Stimulated activated CD4-positive, alpha-beta T cell treated with anti-CD3 and anti-CD28 coated beads, Interleukin-4, amount 100 ng/mL, for 4 hours (primary cell): ENCODE measurements at regions not wholly inside any gene's neighbourhood (a gene's known extent, or its start where the extent isn't known, plus 50 kb on each side); places are given as distances from the start of the nearest gene placed in this dataset.

Experiments
- DNase-seq, 2 experiments: peaks; one replicate each; pipeline ENCODE4 v3.0.0-alpha.2; 2020

DNA sequence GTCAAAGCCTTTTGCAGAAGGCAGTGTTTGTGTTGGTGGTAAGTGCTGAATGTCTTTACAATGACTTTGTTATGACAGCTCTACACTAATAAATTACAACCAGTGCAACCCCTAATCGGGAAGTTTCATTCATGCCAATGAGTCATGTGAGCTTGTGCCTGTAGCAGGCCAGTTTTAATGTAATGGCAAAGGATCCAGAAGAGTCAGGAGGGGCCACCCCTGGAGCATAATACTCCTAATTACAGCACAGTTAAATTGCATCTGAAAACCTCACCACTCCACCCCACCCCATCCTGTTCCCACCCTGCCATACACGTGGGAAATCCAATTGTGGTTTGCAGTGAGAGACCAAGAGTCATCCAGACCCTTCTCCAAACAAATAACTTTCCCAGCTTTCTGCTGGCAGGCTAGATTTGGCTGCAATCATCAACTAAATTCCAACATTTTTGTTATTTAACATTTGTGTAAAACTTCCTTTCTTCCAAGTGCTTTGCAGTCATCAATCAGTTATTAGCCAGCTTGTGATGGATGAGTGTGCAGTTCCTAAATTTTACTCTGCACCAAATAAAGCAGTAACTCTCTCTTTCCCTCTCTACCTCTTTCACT is 277.3 kb upstream of the FAT3 start:
- DNase-seq: no peak

- no peak for DNase-seq
Measured at GRCh38 chr11:91946397-91946951, 278.1 kb upstream of the FAT3 start.

- no peak for DNase-seq
Measured at GRCh38 chr11:91935120-91935519, 289.5 kb upstream of the FAT3 start.

DNA sequence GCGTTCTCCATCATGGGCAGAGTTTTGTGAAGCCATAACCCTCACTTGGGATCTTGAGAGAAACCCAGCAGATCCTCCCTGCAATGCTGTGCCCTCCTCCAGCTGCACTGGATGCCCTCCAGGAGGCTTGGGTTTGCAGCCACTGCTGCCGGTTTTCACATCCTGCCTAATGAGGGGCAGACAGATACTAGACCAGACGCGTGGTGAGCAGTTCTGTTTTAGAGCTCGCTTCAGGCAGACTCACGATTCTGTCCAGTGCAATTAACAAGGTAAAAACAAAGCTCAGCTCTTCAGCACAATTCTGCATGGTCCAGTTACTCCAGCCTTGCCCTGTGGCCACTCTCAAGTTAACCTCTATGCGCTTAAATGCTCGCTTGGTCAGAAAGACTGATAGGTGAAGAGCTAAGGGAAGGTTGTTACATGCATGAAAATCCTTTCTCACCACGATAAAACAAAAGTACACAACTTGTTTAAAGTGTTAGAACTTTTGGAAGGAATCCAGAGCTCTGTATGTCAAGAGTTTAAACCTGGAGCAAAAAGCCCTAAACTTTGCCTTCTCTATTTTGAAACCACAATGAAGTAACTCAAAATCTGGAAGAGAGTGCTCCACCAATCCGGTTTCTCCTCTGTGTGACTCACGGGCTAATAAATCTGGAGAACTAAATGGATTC is 292.3 kb upstream of the FAT3 start:
- DNase-seq: no peak

- no peak for DNase-seq
Measured at GRCh38 chr11:91927448-91927847, 297.2 kb upstream of the FAT3 start.

DNA sequence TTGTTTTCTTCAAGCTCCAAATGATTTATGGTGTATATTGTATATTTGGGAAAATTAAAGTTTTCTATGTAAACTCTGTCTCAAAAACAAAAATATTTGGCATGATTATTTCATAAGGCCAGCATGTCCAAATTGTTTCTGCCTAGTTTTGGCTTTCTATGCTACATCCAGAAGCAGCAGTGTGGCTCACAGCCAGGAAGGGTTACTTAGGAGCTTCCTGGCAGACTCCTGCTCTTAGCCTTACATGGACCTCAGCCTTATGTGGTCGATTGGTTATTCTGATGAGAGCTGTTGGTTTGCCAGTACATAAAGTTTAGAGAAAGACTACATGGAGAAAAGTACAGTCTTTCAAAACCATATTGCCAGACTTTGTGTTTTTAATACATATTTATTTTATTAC is 297.7 kb upstream of the FAT3 start:
- no peak for DNase-seq

GRCh38 chr11:91922846-91923245 is 301.8 kb upstream of the FAT3 start:
- no peak for DNase-seq

DNA sequence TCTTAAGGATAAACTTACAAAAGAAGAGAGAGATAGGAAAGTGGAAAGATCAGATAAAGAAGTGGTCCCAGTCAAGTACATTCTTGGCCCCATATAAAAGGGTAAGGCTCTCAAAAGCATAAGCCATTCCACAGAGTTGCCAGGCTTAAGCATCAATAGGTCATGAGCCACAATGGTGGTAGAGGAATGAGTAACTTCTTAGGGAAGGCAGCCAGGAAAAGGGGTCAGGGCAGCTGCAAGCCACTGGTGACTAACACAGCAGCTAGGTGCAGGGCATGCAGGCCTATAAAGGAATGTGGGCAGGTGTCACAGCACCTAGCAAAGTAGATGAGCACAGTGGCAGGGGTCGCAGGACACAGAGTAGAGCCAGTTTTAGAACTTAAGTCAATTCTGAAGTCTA is 302.6 kb upstream of the FAT3 start:
- no peak for DNase-seq

GRCh38 chr11:91913407-91913806 is 311.2 kb upstream of the FAT3 start:
- no peak for DNase-seq

- no peak for DNase-seq
Measured at GRCh38 chr11:91912322-91912721, 312.3 kb upstream of the FAT3 start.

- DNase-seq: no peak
Measured at GRCh38 chr11:91906871-91907624, 317.6 kb upstream of the FAT3 start.

GRCh38 chr11:91904792-91905785 is 319.5 kb upstream of the FAT3 start:
- DNase-seq: no peak

DNA sequence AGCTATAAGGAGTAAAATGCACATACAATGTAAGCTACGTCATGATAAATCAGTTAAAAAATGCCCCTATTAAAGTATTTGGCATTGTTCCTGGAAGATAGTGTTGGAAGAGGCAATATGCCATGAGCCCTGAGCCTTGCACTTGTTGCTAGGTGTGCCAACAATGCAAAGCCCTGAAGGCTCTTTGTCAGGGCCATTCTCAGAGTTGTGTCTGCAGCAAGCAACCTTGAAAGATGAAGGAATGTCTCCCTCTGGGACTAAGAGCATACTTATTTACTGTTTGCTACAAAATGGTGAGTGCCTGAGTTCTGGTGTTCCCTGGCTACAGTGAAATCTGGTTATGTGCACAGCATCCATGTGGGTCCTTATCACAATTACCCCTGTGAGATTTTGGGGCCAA is 322.3 kb upstream of the FAT3 start:
- no peak for DNase-seq

DNA sequence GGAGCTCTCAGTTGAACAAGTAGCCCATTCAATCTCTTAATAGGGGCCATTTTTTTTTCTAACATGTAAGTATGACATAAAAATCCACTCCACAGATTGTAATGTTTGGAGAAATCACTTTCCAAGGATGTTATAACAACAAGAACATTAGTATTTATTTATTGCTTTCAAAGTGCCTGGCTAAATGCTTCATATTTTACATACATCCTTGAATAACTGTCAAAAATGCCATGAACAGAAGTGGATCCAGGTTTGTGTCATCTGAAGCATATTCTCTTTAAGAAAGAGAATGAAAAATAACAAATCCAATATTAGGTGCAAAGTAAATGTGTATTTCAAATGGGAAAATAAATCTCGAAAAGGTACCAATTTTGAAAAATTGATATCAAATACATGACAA is 344.0 kb upstream of the FAT3 start:
- no peak for DNase-seq

- no peak for DNase-seq
Measured at GRCh38 chr11:91876746-91877145, 347.9 kb upstream of the FAT3 start.

GRCh38 chr11:91872243-91872642 is 352.4 kb upstream of the FAT3 start:
- no peak for DNase-seq

DNA sequence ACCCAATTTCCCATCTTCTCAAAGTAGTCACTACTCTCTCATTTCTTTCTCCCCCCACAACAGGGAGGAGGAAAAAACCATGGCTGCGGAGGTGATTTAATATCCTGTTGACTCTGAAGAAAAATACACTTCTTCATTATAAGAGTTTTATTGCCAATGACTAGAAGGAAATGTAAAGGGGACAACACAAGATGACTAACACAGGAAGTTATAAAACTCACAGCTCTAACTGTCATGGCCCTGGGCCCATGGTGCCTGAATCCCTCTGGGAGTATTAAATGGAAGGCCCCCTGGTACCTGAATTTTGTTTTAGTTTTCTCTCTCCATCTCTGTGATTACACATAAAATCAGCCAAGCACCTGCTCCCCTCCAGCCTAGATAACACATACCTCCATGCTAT is 352.8 kb upstream of the FAT3 start:
- no peak for DNase-seq

DNA sequence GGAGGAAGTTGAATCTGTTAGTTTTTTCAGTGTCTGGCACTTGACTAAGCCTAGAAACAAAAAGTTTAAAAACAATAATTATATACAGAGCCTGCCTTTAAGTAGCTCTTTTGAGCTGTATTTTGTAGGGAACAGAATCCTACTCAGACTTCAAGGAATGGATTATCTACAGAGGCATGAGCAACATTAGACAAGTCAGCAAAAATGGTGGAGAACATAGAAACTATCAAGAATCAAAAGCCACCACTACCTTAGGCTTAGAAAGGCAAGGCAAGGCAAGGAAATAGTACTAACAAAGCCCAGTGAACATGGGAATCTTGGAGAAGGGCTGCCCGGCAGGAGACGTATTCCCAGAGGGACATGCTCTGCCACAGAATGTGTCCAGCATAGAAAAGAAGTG is 353.6 kb upstream of the FAT3 start:
- DNase-seq: no peak

GRCh38 chr11:91869686-91870085 is 354.9 kb upstream of the FAT3 start:
- DNase-seq: no peak

DNA sequence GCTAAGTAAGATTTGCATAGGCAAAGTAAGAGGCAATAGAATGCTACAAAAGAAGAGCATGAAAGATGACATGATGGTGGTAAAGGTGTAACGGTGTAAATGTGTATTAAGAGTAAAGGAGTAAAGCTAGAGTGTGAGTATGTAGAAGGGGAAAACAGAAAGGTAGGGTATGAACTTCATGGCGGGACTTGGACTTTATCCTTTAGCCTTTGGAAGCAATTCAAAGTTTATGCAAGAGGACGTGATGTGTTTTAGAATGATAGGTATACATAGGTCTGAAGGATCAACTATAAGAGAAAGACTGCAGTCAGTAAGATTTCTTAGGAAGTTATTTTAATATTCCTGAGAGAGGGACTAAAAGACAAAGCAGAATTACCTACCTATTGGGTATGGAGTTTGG is 358.0 kb upstream of the FAT3 start:
- no peak for DNase-seq

DNA sequence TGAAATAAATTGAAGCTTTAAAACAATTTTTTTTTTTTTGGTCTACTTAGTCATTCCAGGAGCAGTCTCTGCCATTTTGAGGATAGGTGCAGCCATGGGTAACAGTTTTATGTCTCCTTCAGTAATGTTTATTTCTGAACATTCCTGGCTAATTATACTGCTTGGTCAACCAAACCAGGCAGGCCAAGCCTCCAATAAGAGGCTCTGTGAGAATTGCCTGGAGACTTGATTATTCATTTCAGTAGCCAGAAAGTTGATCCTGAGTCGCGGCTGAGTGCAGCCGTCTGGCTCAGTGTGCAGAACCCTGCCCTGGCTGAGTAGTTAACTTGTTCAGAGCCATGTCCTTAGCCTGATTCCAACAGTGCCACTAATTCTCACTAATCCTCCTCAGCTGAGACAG is 364.0 kb upstream of the FAT3 start:
- no peak for DNase-seq

DNA sequence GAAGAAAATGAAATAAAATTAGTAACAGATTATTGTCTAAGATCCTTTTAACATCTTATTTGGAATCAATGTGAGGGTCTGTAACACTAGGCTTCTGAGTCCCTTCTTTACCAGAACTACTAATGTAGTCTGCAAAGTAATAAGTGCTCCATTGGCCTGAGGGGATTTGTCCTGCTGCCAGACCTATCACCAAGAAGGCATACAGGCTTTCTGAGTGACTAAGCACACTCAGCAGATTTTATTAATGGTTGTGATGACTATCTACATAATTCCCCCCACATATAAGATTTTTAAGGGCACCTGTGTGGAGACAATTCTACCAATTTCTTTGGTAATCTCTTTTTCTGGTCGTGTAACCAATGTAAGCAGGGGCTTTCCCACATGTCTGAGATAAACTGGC is 365.0 kb upstream of the FAT3 start:
- no peak for DNase-seq

DNA sequence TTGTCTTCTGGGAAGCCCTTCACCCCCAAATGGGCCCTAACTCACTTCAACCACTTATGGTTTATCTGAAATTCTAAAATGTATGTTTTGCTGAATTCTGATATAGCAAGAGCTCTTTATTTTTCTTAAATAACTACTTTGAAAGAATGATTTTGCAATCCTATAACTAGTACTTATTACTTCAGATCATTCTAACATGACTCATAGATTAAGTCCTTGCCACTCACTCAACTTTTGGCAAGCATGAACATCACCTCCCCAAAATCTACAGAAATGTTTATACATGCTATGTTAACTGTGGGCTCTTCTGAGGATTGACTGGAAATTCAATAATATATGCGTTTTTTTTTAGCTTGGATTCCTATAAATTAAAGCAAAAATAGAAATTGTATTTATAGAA is 367.4 kb upstream of the FAT3 start:
- no peak for DNase-seq
